ENCODE measurements at regions not wholly inside any gene's neighbourhood (a gene's known extent, or its start where the extent isn't known, plus 50 kb on each side); places are given as distances from the start of the nearest gene placed in this dataset.
"Not testable (repeated sequence)": the region's sequence is repeated elsewhere in the genome, so short reads cannot be mapped to it uniquely, and the experiment has no call there.

DNA sequence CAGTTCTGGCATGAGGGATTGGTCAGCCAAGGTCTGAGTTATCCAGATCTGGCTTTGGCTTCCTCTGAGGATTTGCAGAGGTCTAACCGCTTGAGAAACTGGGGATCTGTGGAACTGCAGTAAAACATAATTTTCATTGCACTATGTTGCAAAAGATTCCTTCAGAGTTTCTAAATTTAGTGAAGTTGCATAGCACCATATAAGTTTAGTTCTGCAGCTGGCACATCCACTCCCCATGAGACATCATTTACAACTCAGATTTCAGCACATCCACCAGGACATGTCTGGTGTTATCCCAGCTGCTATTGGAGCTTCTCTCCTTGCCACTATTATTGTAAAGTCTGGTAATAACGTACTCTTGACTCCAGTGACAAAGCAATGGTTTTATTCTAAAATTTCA is 181.5 kb downstream of the CWF19L2 start:
- no peak for DNase-seq

DNA sequence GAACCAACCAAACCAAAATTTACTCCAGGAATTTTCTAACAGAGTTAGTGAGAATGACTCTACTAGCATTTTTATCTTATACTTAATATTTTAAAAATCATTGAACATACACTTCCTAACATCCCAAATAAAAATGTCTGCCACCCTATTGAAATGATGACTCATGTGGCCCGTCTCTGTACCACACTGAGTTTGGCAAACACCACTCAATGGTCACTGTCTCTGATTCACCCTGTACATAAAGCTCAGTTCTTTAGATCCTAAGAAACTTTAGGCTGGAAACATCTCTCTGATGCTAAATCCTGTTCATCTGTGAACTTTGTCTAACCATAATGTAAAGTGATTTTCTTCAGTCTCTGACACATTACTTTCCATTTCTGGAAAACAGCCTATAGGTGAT is 182.0 kb downstream of the CWF19L2 start:
- no peak for DNase-seq

DNA sequence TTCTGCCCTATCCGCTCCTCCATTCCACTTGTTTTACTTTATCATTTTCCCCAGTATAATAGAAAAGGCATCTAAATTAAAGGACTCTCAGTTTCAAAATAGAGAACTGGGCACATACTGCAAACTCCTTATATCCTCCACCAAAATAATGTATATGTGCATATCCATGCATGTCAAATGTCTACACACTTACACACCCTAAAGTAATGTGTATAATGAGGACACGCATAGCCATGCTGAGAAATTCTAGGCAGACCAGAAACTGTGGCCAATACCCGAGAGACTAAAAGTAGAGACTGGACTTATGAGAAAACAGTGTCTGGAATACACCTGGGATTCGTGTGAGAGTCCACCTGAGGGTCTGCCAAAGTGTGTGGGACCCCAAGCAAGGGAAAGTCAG is 183.5 kb downstream of the CWF19L2 start:
- DNase-seq = no peak

GRCh38 chr11:107272561-107272960 is 185.1 kb downstream of the CWF19L2 start:
- DNase-seq = no peak

- DNase-seq = no peak
Observed at GRCh38 chr11:107271425-107271824, 186.2 kb downstream of the CWF19L2 start.

DNA sequence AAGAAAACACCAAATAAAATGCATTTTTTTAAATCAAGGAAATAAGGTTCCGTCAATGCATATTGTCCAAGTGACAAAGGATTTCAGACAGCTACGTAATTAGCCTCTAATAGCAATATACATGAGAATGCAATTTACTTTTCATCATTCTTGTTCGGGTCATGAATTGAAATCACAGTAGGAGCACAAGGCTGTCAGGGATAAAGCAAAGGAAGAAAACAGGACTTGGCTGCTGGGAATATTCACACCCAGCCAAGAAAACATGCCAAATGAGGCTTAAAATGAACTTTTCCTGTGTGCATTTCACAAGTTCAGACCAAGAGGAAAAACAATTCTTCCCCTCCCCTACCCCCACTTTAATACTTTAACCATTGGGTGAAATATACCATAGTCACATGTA is 188.6 kb downstream of the CWF19L2 start:
- peak in 1 of 14 donors; percentile 1 for DNase-seq

DNA sequence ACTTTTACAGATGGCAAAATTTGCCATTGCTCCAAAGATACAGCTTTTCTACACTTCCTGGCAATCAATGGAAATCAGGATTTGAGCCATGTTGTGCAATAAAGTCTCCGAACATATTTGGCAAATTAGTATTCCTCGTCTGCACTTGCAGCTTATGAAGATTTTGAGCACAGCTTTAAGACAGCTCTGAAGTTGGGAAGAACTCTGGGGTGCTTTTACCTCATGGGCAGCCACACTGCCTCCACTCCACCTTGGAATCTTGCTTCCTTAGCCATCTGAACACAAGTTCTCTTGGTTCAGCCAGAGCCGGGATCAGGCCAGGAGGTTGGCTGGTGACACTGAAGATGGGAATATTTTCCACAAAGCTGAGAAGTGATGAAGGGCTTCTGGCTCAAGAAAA is 191.2 kb downstream of the CWF19L2 start:
- DNase-seq = no peak

DNA sequence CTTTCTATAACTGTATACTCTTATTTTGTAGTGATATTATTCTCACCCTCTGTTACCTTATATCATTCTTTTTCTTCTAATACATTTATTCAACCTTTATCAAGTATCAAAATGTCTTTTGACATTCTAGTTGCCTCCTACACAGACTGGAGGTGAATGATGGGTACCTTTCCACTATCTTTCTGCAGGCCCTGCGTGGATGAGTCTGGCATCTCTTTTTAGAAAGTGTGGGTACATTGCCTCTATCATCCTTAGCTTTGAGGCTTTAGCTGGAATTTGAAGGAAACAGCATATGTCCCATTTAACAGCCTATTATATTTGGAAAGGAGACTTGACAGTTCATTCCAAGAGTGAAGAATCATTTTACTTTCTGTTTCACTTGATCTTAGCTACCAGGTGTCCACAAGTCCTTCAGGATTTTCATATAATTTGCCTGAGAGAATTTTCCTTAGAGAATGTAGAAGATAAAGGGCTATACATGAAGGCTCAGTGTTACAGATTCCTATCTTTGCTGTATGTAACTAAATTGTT is 192.0 kb downstream of the CWF19L2 start:
- no peak for DNase-seq

GRCh38 chr11:107263844-107264563 is 193.6 kb downstream of the CWF19L2 start:
- DNase-seq = no peak

- DNase-seq = no peak
Observed at GRCh38 chr11:107259811-107260221, 197.8 kb downstream of the CWF19L2 start.

- DNase-seq = no peak
Observed at GRCh38 chr11:107257710-107258109, 199.9 kb downstream of the CWF19L2 start.

DNA sequence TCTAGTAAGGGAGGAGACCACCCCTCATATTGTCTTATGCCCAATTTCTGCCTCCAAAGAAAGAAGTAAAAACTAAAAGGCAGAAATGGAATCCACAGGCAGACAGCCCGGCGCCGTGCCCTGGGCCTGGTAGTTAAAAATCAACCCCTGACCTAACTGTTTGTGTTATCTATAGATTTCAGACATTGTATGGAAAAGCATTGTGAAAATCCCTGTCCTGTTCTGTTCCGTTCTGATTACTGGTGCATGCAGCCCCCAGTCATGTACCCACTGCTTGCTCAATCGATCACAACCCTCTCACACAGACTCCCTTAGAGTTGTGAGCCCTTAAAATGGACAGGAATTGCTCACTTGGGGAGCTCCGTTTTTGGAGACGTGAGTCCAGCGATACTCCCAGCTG is 204.0 kb downstream of the CWF19L2 start:
- DNase-seq = not testable (repeated sequence)

DNA sequence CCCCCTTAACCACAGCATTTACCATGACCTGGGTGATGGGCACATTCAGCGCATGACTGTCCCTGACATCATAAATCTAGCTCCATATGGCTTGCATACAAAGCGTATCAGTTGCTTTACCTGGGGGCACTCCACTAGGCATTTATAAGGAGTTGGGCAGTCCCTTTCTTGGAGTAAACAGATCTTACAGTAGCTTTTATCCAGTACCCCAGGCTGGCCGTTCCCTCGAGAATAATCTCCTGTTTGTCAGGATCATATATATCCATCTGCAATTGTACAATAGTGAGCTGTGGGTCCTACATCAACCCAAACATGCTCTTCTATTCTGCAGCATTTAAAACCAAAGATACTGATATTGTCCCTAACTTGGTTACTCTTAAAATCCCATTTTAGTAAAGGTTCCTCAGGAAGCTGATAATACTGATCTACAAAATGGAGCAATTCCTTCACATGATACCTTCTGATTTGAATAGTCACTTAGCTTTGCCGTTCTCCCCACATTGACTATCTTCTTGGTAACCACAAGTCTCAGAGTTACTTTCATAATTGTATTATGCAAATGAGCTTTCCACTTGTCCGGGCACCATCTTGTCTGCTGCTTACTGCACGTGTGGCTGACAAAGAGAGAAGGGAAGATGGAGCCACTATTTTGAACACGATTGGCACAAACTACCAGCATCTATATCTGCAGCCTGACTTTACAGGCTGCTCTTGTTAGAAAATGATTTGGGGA is 205.0 kb downstream of the CWF19L2 start:
- no peak for DNase-seq

DNA sequence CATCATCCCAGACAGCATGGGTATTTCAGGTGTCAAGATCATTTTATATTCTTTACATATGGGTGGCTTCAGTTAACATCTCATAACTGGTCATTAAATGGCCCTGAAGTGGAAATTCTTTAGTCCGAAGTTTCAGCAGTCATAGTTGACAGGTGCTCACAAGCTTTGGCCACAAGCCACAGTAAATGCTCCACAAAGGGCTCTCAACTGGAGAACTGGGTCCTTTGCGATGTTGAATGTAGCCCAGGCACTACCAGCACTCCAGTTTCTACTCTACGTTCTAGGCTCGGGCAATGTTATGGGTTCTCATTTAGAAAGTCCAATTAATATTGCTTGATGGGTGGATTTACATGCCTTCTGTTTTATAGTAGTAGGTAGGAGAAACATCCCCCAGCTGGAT is 206.3 kb downstream of the CWF19L2 start:
- DNase-seq = no peak

GRCh38 chr11:107250017-107250416 is 207.6 kb downstream of the CWF19L2 start:
- no peak for DNase-seq

DNA sequence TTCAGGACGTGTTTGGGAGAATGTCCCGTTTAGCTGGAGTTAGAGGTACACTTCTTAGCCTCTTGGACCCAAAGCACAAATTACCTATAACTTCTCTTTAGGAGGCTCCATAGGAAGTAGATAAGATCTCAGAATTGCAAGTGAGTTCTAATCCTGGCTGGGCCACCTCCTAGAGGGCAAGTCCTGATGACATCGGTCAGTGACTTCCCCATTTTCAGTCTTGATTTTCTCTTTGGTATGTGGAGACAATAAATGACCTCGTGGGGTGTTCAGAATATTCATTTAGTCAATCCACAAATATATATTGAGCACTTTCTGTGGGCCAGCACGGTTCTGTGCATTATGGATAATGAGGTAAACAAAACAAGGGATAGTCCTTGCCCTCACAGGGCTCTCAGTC is 208.6 kb downstream of the CWF19L2 start:
- DNase-seq = no peak

DNA sequence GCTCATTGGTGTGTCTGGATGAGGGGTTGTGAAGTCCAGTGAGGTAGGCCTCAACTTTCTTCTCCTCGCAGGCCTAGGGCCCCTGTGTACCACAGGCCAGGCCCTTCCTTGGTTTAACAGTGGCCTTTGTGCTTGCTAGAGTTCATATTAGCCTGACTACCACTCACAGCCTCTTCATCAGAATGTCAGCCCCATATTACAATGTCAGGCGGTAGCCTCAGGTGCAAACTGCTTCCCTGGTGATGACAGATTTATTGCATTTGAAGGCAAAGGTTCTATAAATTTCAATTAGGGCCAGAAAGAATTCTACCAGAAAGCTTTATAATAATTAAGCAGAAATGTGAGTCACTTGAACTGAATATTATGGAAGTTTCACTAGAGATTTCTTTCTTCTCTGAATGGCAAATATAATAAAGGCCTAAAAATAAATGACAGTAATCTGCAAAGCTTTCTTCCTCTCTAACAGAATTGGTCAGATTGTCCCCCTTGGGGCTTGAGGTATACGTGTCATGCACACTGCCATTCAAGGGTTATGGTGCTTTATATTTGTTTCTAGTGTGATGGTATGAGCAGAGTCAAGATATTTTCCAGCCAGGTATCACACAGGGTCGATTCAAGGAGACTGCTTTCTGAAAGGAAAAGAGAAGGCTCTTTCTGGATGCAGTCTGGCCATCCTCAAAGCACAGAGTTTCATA is 210.3 kb downstream of the CWF19L2 start:
- DNase-seq = no peak

GRCh38 chr11:107243929-107244328 is 213.7 kb downstream of the CWF19L2 start:
- DNase-seq = no peak

DNA sequence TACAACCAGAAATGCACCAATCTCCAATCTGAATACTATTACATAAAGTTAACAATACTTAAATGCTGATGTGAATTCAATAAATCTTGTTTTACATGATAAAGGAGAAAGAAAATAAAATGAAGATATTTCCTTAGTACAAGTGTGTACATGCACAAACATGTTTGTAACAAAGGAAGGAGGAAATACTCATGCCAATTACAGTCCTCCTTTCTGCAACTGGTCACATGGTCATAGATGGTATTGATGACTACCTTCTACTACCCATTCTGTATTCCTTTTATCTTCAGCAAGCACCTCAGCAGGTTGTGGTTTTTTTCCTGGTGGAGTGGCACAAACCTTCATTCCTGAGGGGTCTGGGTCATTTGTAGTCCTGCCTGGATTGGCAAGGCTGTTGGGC is 214.2 kb upstream of the GUCY1A2 start:
- no peak for DNase-seq

GRCh38 chr11:107224836-107225235 is 206.6 kb upstream of the GUCY1A2 start:
- no peak for DNase-seq

GRCh38 chr11:107222916-107223460 is 204.7 kb upstream of the GUCY1A2 start:
- no peak for DNase-seq

- no peak for DNase-seq
Observed at GRCh38 chr11:107222431-107222830, 204.2 kb upstream of the GUCY1A2 start.

DNA sequence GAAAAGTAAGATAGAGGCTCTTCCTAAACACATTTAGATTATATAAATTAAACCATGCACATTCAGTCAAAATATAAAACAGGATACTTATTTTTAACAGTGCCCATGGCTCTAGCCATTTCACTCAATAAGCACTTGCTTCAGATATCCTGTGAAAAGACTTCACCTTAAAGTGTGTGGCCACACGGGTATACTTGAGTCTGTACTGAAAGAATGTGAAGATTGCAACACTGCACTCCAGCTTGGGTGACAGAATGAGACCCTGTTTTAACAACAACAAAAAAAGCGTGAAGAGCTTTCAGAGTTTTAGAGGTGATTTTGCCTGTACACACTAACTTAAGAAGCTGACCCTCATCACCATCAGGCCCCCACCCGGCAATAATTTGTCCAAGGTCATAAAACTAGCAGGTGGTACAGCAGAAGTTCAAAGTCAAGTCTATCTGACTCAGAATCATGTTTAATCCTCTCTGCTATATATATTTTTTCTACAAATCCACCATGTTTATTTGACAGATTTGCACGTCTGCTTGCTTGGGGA is 203.5 kb upstream of the GUCY1A2 start:
- no peak for DNase-seq
